ENCODE measurements at regions not wholly inside any gene's neighbourhood (a gene's known extent, or its start where the extent isn't known, plus 50 kb on each side); places are given as distances from the start of the nearest gene placed in this dataset.

DNA sequence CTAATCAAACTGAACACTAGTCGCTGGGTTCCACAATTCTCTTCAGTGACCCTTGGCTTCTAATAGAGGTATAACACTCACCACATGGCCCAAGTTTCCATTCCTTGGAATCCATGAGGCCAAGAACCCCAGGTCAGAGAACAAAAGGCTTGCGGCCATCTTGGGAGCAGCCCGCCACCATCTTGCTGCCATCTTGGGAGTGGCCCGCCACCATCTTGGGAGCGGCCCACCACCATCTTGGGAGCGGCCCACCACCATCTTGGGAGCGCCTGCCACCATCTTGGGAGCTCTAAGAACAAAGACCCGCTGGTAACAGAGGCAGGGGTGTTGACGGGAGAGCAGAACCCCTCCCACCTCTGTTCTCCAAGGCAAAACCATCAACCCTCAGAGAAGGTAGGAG lies 493.4 kb downstream of the MATN1 start:
- TF ChIP-seq, protein P1, sequence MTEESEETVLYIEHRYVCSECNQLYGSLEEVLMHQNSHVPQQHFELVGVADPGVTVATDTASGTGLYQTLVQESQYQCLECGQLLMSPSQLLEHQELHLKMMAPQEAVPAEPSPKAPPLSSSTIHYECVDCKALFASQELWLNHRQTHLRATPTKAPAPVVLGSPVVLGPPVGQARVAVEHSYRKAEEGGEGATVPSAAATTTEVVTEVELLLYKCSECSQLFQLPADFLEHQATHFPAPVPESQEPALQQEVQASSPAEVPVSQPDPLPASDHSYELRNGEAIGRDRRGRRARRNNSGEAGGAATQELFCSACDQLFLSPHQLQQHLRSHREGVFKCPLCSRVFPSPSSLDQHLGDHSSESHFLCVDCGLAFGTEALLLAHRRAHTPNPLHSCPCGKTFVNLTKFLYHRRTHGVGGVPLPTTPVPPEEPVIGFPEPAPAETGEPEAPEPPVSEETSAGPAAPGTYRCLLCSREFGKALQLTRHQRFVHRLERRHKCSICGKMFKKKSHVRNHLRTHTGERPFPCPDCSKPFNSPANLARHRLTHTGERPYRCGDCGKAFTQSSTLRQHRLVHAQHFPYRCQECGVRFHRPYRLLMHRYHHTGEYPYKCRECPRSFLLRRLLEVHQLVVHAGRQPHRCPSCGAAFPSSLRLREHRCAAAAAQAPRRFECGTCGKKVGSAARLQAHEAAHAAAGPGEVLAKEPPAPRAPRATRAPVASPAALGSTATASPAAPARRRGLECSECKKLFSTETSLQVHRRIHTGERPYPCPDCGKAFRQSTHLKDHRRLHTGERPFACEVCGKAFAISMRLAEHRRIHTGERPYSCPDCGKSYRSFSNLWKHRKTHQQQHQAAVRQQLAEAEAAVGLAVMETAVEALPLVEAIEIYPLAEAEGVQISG (CRISPR knock-in tag; IDR thresholded peaks at IDR 0.05): 0 out of 2 replicates have a peak, but pooled peaks have one; percentile 3
- TF ChIP-seq, protein P2, sequence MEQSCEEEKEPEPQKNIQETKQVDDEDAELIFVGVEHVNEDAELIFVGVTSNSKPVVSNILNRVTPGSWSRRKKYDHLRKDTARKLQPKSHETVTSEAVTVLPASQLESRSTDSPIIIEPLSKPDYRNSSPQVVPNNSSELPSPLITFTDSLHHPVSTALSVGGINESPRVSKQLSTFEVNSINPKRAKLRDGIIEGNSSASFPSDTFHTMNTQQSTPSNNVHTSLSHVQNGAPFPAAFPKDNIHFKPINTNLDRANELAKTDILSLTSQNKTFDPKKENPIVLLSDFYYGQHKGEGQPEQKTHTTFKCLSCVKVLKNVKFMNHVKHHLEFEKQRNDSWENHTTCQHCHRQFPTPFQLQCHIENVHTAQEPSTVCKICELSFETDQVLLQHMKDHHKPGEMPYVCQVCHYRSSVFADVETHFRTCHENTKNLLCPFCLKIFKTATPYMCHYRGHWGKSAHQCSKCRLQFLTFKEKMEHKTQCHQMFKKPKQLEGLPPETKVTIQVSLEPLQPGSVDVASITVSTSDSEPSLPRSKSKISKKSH (CRISPR knock-in tag; IDR thresholded peaks at IDR 0.05; ENCODE audit: borderline replicate concordance): 0 out of 2 replicates have a peak, but pooled peaks have one; percentile 37
- peak; percentile 43 for TF ChIP-seq YY1 (IDR thresholded peaks at IDR 0.05; ENCODE audit: insufficient read depth, insufficient replicate concordance, low read depth, low read length)
- TF ChIP-seq ZBTB7A (CRISPR knock-in tag; IDR thresholded peaks at IDR 0.05): 0 out of 2 replicates have a peak, but pooled peaks have one; percentile 9
- 0 out of 2 replicates have a peak, but pooled peaks have one; percentile 3 for TF ChIP-seq ZNF878 (CRISPR knock-in tag; IDR thresholded peaks at IDR 0.05)
- TF ChIP-seq PHB2 (IDR thresholded peaks at IDR 0.05; ENCODE audit: partially characterized antibody): no peak
- no peaks in the 10 kb centered on the region for H4K20me1 ChIP-seq (ENCODE audit: insufficient read depth, low read length)
- BruUV-seq (replicated peaks): no TSS peak
- H3K4me1 ChIP-seq (ENCODE audit: insufficient read depth, low read length): peaks cover 15% of the 10 kb centered on the region
- no peak overlapping the region for H3K4me3 ChIP-seq (replicated peaks in 1 of 3; ENCODE audit: insufficient read depth in 1 of 3, low read depth in 2 of 3, low read length in 3 of 3)
- intact Hi-C loops (cut with micrococcal nuclease; ENCODE audit: unreplicated experiment) (no loop called here), in situ Hi-C loops (cut with HindIII; ENCODE audit: extremely low pct_ligation_motif_present, low pct_unique_long_range_greater_than_20kb) (no loop called here)
- ChIA-PET CTCF (ENCODE audit: low intra/inter-chr PET ratio, low total read pairs) (no interaction called here), POLR2A (no interaction called here)
- WGBS (ENCODE audit: low lambda C conversion rate): 66% methylated on average over 5 of the region's 9 CpGs
- H3K27ac ChIP-seq (ENCODE audit: extremely low read length, insufficient read depth, low read length): peak overlapping the region; percentile 34
- no peak for ATAC-seq
- FAIRE-seq: no peak
- H3K27me3 ChIP-seq (ENCODE audit: control insufficient read depth in 1 of 2, insufficient read depth in 2 of 2, low read length in 2 of 2): no peaks in the 10 kb centered on the region
- H3K9me3 ChIP-seq (ENCODE audit: low read length): no peaks in the 10 kb centered on the region
- H3K79me2 ChIP-seq (ENCODE audit: insufficient read depth, low read length): no peaks in the 10 kb centered on the region
- no peak for DNase-seq (ENCODE audit: low spot score)
- no peak overlapping the region; the same call in 1 of the 2 replicates for H3K4me2 ChIP-seq (ENCODE audit: low read depth, low read length)
- H3K9ac ChIP-seq (ENCODE audit: insufficient read depth, low read depth, low read length): no peak overlapping the region
- H2AFZ ChIP-seq (ENCODE audit: low read length): no peak overlapping the region
- H3K36me3 ChIP-seq (replicated peaks in 1 of 2; ENCODE audit: control insufficient read depth in 1 of 2, insufficient read depth in 2 of 2, low read length in 2 of 2): no peaks in the 10 kb centered on the region
